Right cardiac atrium (tissue), 5 donors: ENCODE measurements at regions not wholly inside any gene's neighbourhood (a gene's known extent, or its start where the extent isn't known, plus 50 kb on each side); places are given as distances from the start of the nearest gene placed in this dataset.

ENCODE experiments used
- ATAC-seq, 2 donors: fragments of 200-7000 bp; cut with Tn5 transposase; one replicate each; pipeline versions ENCODE4 v1.8.0 to v1.9.1; 2020; ENCODE audit warnings: moderate library complexity in 2 of 2, mild to moderate bottlenecking in 1 of 2
- DNase-seq, 3 donors: peaks; one replicate each; pipeline ENCODE4 v3.0.0-alpha.2; 2020
- H3K27ac ChIP-seq: one replicate; pipeline ENCODE4 v1.5.1; 2013; ENCODE audit warnings: mild to moderate bottlenecking, low read length, control low read depth, moderate library complexity
- H3K27me3 ChIP-seq: one replicate; pipeline ENCODE4 v1.6.1; 2013; ENCODE audit not compliant: control insufficient read depth, insufficient read depth
- H3K4me1 ChIP-seq: one replicate; pipeline ENCODE4 v1.6.1; 2013; ENCODE audit warnings: low read length; ENCODE audit not compliant: control insufficient read depth, insufficient read depth
- H3K4me3 ChIP-seq: one replicate; pipeline ENCODE4 v1.5.1; 2013; ENCODE audit warnings: low read length, control low read depth
- H3K9me3 ChIP-seq: one replicate; pipeline ENCODE4 v1.6.1; 2013; ENCODE audit warnings: low read length; ENCODE audit not compliant: control insufficient read depth
- WGBS: extraction: QIAGEN DNeasy Blood & Tissue Kit; methylation state at CpG from one replicate; pipeline ENCODE4 v1.1.7; 2013; 5-methylcytosine and 5-hydroxymethylcytosine counted together
- intact Hi-C, 4 donors: fragments of 100-400 bp; cut with DNase I; formaldehyde crosslinking; loops; one replicate each; pipeline versions ENCODE4 v1.11.0 to v1.14.0; 2022 to 2023
- donor health status: healthy with polysubstance abuse.
- donor health status: DM: no; HTN: yes; CAD: no.
- donor health status: DM: no; HTN: no; CAD: no.
- donor health status: DM: no; HTN: yes; CAD: no; lungs with severe emphysema.
- donor health status: DM: yes; HTN: yes; CAD: no.

DNA sequence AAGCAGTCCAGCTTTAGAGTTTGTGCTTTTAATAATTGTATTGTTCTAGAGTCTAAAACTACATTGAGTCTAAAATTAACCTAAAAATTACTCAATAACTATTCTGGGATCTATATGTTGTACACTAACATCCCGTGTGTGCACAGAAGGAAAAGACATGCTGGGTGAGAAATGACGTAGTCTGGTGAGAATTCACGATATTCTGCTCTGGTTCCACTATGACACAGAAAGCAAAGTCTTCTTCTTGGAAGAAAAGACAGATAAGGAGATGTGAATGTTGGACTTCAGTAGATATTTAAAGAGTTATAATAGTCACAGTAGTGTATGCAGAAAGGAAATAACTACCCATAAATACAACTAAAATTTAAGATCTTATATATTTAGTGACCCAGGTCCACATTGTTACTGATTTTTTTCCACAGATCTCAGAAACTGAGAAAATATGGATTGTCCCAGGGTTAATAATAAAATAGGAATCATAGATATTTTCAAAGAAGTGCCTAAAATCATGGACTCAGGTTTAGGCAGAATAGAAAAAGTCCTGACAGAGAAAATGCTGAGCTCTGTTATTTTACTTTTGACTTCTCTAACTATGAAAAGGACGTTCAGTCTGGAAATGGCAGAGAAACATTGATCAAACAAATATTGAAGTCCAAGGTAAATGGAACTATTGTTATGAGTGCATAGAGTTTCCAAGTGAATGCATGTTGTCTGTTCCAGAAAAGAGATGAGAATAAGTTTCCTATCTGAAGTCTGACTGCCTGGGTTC is 170.7 kb downstream of the ANKRD50 start:
- Histone ChIP-seq H3K27me3 (no peaks in the 10 kb centered on the region), H3K4me3 (no peak overlapping the region), H3K9me3 (no peaks in the 10 kb centered on the region), H3K27ac (no peak overlapping the region), H3K4me1 (no peaks in the 10 kb centered on the region)
- ATAC-seq (no peak), DNase-seq (no peak)
- intact Hi-C loops: no loop called here
- 61% methylated on average over 4 of the region's 4 CpGs for WGBS

DNA sequence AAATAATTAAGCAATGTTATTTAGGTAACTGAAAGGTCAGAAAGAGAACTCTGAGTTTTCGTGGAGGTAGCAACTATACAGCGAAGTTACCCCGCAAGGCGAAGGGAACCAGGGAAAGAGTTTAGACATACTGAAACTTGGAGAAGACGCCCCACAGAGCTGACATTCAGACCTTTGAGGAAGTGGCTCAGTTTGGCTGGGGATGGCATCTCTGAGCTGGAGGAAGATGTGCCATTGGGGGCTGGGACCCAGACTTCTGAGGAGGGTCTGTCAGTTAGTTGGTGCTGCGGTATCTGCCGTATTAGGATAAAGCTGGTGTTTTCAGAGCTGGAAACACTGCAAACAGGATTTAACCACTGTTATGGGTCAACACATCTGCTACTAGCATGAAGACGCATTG is 156.6 kb downstream of the ANKRD50 start:
- DNase-seq (no peak), ATAC-seq (no peak)
- Histone ChIP-seq H3K27me3 (no peaks in the 10 kb centered on the region), H3K9me3 (no peaks in the 10 kb centered on the region), H3K4me1 (no peaks in the 10 kb centered on the region), H3K4me3 (no peak overlapping the region), H3K27ac (no peak overlapping the region)
- intact Hi-C loops: no loop called here
- 92% methylated on average over 8 of the region's 8 CpGs for WGBS

- DNase-seq (no peak), ATAC-seq (no peak)
- intact Hi-C loops: no loop called here
- H3K4me3 ChIP-seq: no peak overlapping the region
- 45% methylated on average over 1 of the region's 1 CpG for WGBS
- H3K27me3 ChIP-seq: no peaks in the 10 kb centered on the region
- no peaks in the 10 kb centered on the region for H3K9me3 ChIP-seq
- no peak overlapping the region for H3K27ac ChIP-seq
- H3K4me1 ChIP-seq: no peaks in the 10 kb centered on the region
Observed at GRCh38 chr4:124564121-124564520, 148.4 kb downstream of the ANKRD50 start.

GRCh38 chr4:124565371-124565770 is 147.2 kb downstream of the ANKRD50 start:
- WGBS: 54% methylated on average over 4 of the region's 4 CpGs
- no peaks in the 10 kb centered on the region for H3K9me3 ChIP-seq
- no peaks in the 10 kb centered on the region for H3K4me1 ChIP-seq
- no peaks in the 10 kb centered on the region for H3K27me3 ChIP-seq
- H3K4me3 ChIP-seq: no peak overlapping the region
- DNase-seq: no peak
- intact Hi-C loops: no loop called here
- no peak overlapping the region for H3K27ac ChIP-seq
- no peak for ATAC-seq

DNA sequence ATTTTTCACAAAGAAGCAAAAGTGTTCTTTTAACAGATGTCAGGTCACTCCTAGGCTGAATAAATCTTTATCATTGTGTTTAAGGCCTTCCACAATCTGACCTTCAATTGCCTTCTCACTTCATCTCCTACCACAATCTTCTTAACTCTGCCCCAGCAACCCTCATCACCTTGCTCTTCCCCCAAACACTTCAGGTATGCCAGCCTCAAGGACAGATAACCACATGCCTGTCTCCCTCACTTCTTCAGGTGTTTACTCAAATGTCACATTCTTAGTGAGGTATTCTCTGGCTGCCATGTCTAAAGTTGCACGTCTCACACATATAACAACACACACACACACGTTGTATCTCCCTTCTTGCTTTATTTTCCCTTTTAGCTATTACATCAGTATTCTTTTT is 146.5 kb downstream of the ANKRD50 start:
- DNase-seq (no peak), ATAC-seq (no peak)
- H3K27me3 ChIP-seq: no peaks in the 10 kb centered on the region
- H3K4me3 ChIP-seq: no peak overlapping the region
- WGBS: 96% methylated on average over 2 of the region's 2 CpGs
- no peak overlapping the region for H3K27ac ChIP-seq
- H3K4me1 ChIP-seq: no peaks in the 10 kb centered on the region
- H3K9me3 ChIP-seq: no peaks in the 10 kb centered on the region
- intact Hi-C loops: no loop called here

GRCh38 chr4:124573056-124573455 is 139.5 kb downstream of the ANKRD50 start:
- Histone ChIP-seq H3K4me3 (no peak overlapping the region), H3K27me3 (no peaks in the 10 kb centered on the region), H3K9me3 (no peaks in the 10 kb centered on the region), H3K4me1 (no peaks in the 10 kb centered on the region), H3K27ac (no peak overlapping the region)
- ATAC-seq (no peak), DNase-seq (no peak)
- 63% methylated on average over 4 of the region's 4 CpGs for WGBS
- intact Hi-C loops: no loop called here

DNA sequence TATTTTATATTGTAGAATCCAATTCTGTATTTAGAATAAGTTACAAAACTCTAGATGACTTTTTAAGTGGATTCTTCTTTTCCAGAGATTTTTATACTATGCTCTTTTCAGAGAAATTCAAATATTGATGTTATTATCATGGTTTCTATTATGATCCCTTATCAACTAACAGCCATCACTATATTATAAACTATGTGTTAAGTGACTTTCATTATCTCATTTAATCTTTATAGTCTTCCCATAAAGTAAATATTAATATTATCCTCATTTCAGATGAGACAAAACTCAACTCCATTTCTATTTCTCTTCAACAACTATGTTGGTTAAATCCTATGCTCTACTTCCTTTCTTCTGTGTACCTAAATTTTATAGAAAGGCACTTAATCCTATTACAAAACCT is 132.6 kb downstream of the ANKRD50 start:
- DNase-seq: no peak

GRCh38 chr4:124583797-124584196 is 128.7 kb downstream of the ANKRD50 start:
- no peak for ATAC-seq
- H3K9me3 ChIP-seq: no peaks in the 10 kb centered on the region
- H3K4me3 ChIP-seq: no peak overlapping the region
- 100% methylated on average over 1 of the region's 1 CpG for WGBS
- H3K4me1 ChIP-seq: no peaks in the 10 kb centered on the region
- no peak overlapping the region for H3K27ac ChIP-seq
- intact Hi-C loops: no loop called here
- H3K27me3 ChIP-seq: no peaks in the 10 kb centered on the region
- DNase-seq: no peak

More for the DNA sequence above, 132.6 kb downstream of the ANKRD50 start:
- Histone ChIP-seq H3K9me3 (no peaks in the 10 kb centered on the region), H3K27ac (no peak overlapping the region), H3K27me3 (no peaks in the 10 kb centered on the region), H3K4me1 (no peaks in the 10 kb centered on the region), H3K4me3 (no peak overlapping the region)
- ATAC-seq: no peak
- intact Hi-C loops: no loop called here

DNA sequence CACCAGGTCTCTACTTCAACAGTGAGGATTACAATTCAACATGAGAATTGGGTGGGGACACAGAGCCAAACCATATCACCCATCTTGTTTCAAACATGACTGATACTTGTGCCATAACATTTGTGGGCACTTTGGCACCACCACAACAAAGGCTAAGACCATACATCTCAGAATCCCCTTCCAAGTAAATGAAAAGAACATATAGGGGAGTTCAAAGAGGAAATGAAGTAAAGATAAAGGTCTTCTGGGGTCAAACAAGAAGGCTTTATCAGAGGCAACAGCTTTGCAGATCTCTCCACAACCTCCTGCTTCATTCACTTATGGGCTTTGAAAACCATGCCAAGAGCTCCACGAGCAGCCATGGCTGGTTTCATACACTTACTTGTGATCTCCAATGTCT is 122.7 kb downstream of the ANKRD50 start:
- DNase-seq: no peak
- Histone ChIP-seq H3K4me1 (no peaks in the 10 kb centered on the region), H3K27me3 (no peaks in the 10 kb centered on the region), H3K27ac (no peak overlapping the region), H3K9me3 (no peaks in the 10 kb centered on the region), H3K4me3 (no peak overlapping the region)
- ATAC-seq: no peak
- intact Hi-C loops: no loop called here
- 79% methylated on average over 1 of the region's 1 CpG for WGBS

DNA sequence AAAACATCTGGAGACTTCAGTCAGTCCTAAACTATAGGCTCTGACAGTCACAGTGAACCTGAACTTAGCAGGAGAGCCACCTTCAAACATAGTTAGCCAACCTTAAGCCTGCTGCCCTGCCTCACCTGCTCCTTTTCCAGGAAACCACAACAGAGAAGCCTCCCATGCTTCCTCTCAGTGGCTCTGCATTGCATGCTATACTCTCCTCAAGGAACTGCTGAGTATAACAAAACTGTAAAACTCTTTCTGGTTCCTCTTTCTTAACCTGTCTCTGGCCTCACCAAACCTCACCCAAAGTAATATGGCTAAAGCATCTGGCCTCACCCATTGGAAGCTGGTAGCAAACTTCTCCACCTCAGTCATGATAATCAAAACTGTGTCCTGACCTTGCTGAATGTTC is 122.1 kb downstream of the ANKRD50 start:
- Histone ChIP-seq H3K4me1 (no peaks in the 10 kb centered on the region), H3K9me3 (no peaks in the 10 kb centered on the region), H3K4me3 (no peak overlapping the region), H3K27me3 (no peaks in the 10 kb centered on the region), H3K27ac (no peak overlapping the region)
- no peak for ATAC-seq
- intact Hi-C loops: no loop called here
- DNase-seq: no peak

DNA sequence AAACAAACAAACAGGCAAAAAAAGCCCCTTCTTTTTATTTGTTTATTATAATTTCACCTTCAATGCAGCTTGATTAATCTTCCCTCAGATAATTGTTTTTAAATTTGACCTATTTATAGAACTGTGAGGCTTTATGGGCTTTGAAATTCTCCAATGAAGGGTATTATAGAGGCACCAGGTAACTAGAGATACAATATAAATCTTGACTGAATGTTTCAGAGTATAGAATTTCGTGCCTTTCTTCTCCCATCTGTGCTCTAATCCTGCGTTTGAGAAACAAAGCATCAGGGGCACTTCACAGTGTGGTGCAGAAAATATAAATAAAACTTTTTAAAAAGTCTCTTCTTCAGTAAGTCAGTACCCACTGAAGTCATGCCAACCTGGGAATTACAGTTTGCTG is 120.9 kb downstream of the ANKRD50 start:
- no peak for DNase-seq
- no peak overlapping the region for H3K27ac ChIP-seq
- H3K27me3 ChIP-seq: no peaks in the 10 kb centered on the region
- 93% methylated on average over 2 of the region's 2 CpGs for WGBS
- no peaks in the 10 kb centered on the region for H3K9me3 ChIP-seq
- no peak for ATAC-seq
- intact Hi-C loops: no loop called here
- H3K4me1 ChIP-seq: no peaks in the 10 kb centered on the region
- no peak overlapping the region for H3K4me3 ChIP-seq

GRCh38 chr4:124593494-124593893 is 119.0 kb downstream of the ANKRD50 start:
- Histone ChIP-seq H3K27ac (no peak overlapping the region), H3K4me3 (no peak overlapping the region), H3K27me3 (no peaks in the 10 kb centered on the region), H3K4me1 (no peaks in the 10 kb centered on the region), H3K9me3 (no peaks in the 10 kb centered on the region)
- intact Hi-C loops: no loop called here
- WGBS: 92% methylated on average over 2 of the region's 2 CpGs
- DNase-seq (no peak), ATAC-seq (no peak)
